H1 (cell line): ENCODE measurements at regions not wholly inside any gene's neighbourhood (a gene's known extent, or its start where the extent isn't known, plus 50 kb on each side); places are given as distances from the start of the nearest gene placed in this dataset.

Experiments
- CEBPB ChIP-seq: IDR thresholded peaks from 2 replicates; pipeline ENCODE4 v1.6.1; 2012; ENCODE audit warnings: low read depth, low read length
- CHD1 ChIP-seq: IDR thresholded peaks from 2 replicates; pipeline ENCODE4 v1.6.1; 2012; ENCODE audit warnings: low read depth, low read length, improper control_type of control experiment
- CREB1 ChIP-seq: IDR thresholded peaks from 2 replicates; pipeline ENCODE4 v1.6.1; 2012; ENCODE audit warnings: inconsistent platforms
- CTCF ChIP-seq, 3 experiments: IDR thresholded peaks; 1 replicate in 2 of 3; 2 replicates in 1 of 3; pipeline versions ENCODE4 v1.5.1 to v1.6.1; 2011; ENCODE audit warnings: low read length in 3 of 3, mild to moderate bottlenecking in 3 of 3, inconsistent platforms in 2 of 3, low read depth in 1 of 3, moderate library complexity in 1 of 3; ENCODE audit not compliant: insufficient read depth in 1 of 3; ENCODE audit errors: control extremely low read depth in 1 of 3
- EP300 ChIP-seq, 2 experiments: IDR thresholded peaks; 1 replicate in 1 of 2; 2 replicates in 1 of 2; pipeline ENCODE4 v1.6.1; 2011 to 2012; ENCODE audit warnings: low read depth in 2 of 2, low read length in 2 of 2, mild to moderate bottlenecking in 2 of 2, borderline replicate concordance in 1 of 2, inconsistent platforms in 1 of 2, moderate library complexity in 1 of 2
- EZH2 ChIP-seq: fragments of 200-600 bp; sonication (generic); IDR thresholded peaks from 2 replicates; pipeline ENCODE4 v1.7.1; 2012; ENCODE audit warnings: low read depth, mild to moderate bottlenecking, moderate library complexity, low read length, inconsistent platforms; ENCODE audit not compliant: severe bottlenecking
- HDAC6 ChIP-seq: IDR thresholded peaks from one replicate; pipeline ENCODE4 v1.7.1; 2012; ENCODE audit warnings: low read depth, mild to moderate bottlenecking, inconsistent platforms, low read length, moderate library complexity
- NRF1 ChIP-seq: IDR thresholded peaks from 2 replicates; pipeline ENCODE4 v1.6.1; 2011; ENCODE audit warnings: mild to moderate bottlenecking, low read depth, low read length, improper control_type of control experiment
- POLR2AphosphoS5 ChIP-seq: IDR thresholded peaks from 2 replicates; pipeline ENCODE4 v1.6.1; 2011; ENCODE audit warnings: low read depth, low read length
- RAD21 ChIP-seq, 2 experiments: IDR thresholded peaks in 1 of 2; conservative IDR thresholded peaks in 1 of 2; 2 replicates each; pipeline ENCODE4 v1.6.1; 2011; ENCODE audit warnings: low read depth in 2 of 2, low read length in 2 of 2, improper control_type of control experiment in 1 of 2, inconsistent platforms in 1 of 2, mild to moderate bottlenecking in 1 of 2, moderate library complexity in 1 of 2
- RBBP5 ChIP-seq: IDR thresholded peaks from 2 replicates; pipeline ENCODE4 v1.7.1; 2012; ENCODE audit warnings: low read depth, mild to moderate bottlenecking, inconsistent platforms, low read length, moderate library complexity, borderline replicate concordance
- RFX5 ChIP-seq: IDR thresholded peaks from 2 replicates; pipeline ENCODE4 v1.6.1; 2011; ENCODE audit warnings: low read depth, low read length, improper control_type of control experiment, borderline replicate concordance
- SUZ12 ChIP-seq: fragments of 200-600 bp; sonication (generic); IDR thresholded peaks from 2 replicates; pipeline ENCODE4 v1.6.1; 2012; ENCODE audit warnings: mild to moderate bottlenecking, inconsistent platforms, low read length, moderate library complexity, mixed read lengths
- TAF1 ChIP-seq: IDR thresholded peaks from 2 replicates; pipeline ENCODE4 v1.6.1; 2011; ENCODE audit warnings: mild to moderate bottlenecking, low read depth, low read length

GRCh38 chr12:68521321-68521839 lies 89.3 kb upstream of the RAP1B start:
- no peak for TF ChIP-seq EZH2
- TF ChIP-seq CHD1, result no peak
- TF ChIP-seq HDAC6, result no peak
- no peak for TF ChIP-seq CTCF (IDR thresholded peaks at IDR 0.05; ENCODE audit: control extremely low read depth in 1 of 3, insufficient read depth in 1 of 3, low read depth in 1 of 3, low read length in 3 of 3)
- no peak for TF ChIP-seq RBBP5
- TF ChIP-seq CREB1, result no peak
- TF ChIP-seq POLR2AphosphoS5, result no peak
- TF ChIP-seq RFX5, result no peak
- TF ChIP-seq EP300 (IDR thresholded peaks at IDR 0.05; ENCODE audit: borderline replicate concordance in 1 of 2, low read depth in 2 of 2, low read length in 2 of 2), result no peak
- TF ChIP-seq SUZ12, result no peak
- TF ChIP-seq TAF1, result no peak
- no peak for TF ChIP-seq RAD21 (IDR thresholded peaks at IDR 0.05 in 1 of 2, conservative IDR thresholded peaks at IDR 0.05 in 1 of 2; ENCODE audit: low read depth in 2 of 2, low read length in 2 of 2)
- TF ChIP-seq CEBPB, result no peak
- no peak for TF ChIP-seq NRF1
